GM19239 (cell line): ENCODE measurements at regions not wholly inside any gene's neighbourhood (a gene's known extent, or its start where the extent isn't known, plus 50 kb on each side); places are given as distances from the start of the nearest gene placed in this dataset.
A peak's percentile ranks its signal among the peaks of the same experiment; 100 is the strongest.
"Not testable (repeated sequence)": the region's sequence is repeated elsewhere in the genome, so short reads cannot be mapped to it uniquely, and the experiment has no call there.

Experiments used
- DNase-seq: peaks from one replicate; pipeline ENCODE4 v3.0.0; 2011; ENCODE audit warnings: low spot score; ENCODE audit not compliant: insufficient read length
- FAIRE-seq: peaks from 2 replicates; lab custom pipeline; 2011; peaks lifted over from hg19 to GRCh38; lab: Jason Lieb, UNC

DNA sequence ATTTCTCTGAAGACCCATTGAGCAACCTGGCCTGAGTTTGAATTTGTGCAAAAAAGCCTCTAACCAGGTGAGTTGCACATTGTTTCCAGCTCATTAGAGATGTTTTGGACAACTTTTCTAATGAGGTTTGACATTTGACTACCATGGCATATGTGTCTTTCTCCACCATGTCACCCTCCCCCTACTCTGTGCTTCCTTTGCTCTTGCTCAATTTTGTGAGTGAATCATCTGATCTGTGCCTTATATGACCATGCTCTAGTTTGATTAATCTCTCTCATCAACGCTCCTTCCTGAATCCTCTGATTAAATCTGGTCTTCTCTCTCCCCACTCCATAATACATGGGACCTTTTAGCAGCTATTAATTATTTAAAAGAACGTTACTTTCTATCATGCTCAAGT, 144.8 kb upstream of the SAMSN1 start:
- no peak for DNase-seq
- no peak for FAIRE-seq

DNA sequence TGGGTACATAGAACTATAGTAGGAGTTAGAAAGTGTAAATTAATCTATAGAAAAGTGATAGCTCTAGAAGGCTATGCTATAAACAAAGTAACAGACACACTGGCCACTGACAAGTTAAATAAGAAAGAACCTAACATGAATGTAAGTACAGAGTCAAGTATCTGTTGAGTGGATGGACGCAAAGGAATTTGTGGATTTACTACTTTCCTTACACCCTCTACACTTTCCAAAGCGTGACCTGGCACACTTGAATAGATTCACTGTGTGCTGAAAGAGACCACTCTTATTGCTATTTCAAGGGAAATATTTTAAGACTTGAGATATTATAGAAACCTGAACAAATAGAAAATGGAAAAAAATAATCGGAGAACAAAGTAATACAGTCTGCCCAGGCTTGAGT, 142.8 kb upstream of the SAMSN1 start:
- peak; percentile 70 for FAIRE-seq
- no peak for DNase-seq

GRCh38 chr21:14688412-14688811, 142.3 kb upstream of the SAMSN1 start:
- FAIRE-seq: no peak
- DNase-seq: no peak

DNA sequence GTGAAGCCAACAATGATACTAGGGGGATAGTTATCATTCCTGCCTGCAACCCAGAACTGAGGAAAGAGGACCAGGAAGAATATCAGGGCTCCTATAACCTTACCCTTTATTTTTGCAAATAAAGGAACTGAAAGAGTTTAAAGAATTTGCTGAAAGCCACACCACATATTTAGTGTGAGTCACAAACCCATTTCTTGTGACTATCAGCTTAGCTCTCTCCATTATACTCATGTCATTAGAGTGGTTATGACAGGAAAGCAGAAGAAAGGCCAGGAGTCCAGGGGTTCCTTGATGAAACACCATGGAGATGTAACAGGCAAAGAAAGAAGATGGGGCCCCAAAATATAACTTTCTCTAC, 141.1 kb upstream of the SAMSN1 start:
- FAIRE-seq (peak; percentile 95), DNase-seq (no peak)

- FAIRE-seq: no peak
- no peak for DNase-seq
Observed at GRCh38 chr21:14686466-14687267, 140.6 kb upstream of the SAMSN1 start.

- FAIRE-seq (peak; percentile 82), DNase-seq (no peak)
Observed at GRCh38 chr21:14685568-14685967, 139.5 kb upstream of the SAMSN1 start.

DNA sequence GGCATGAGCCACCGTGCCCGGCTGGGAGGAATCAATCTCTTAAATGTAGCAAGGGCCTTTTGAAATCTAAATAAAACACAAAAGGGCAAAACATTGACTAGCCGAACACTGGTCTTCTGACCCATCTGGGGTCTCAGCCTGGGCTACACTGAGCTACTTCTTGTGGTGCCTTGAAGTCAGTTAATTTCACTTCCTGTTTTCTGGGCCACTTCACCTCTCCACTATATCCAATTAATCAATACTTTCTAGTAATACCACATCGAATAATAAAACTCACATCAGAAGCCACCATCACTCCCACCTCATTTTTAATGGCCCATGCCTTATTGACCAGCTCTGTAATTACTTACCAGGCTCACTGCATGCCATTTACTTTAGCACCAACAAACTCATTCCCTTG, 138.0 kb upstream of the SAMSN1 start:
- DNase-seq (no peak), FAIRE-seq (peak; percentile 91)

GRCh38 chr21:14683063-14683462, 136.9 kb upstream of the SAMSN1 start:
- DNase-seq: no peak
- no peak for FAIRE-seq

- no peak for FAIRE-seq
- DNase-seq: no peak
Observed at GRCh38 chr21:14678973-14679574, 133.0 kb upstream of the SAMSN1 start.

- DNase-seq: no peak
- FAIRE-seq: no peak
Observed at GRCh38 chr21:14677639-14678179, 131.6 kb upstream of the SAMSN1 start.

- no peak for DNase-seq
Observed at GRCh38 chr21:14677013-14677412, 130.9 kb upstream of the SAMSN1 start.

GRCh38 chr21:14675774-14676530, 129.8 kb upstream of the SAMSN1 start:
- FAIRE-seq (peak; percentile 92), DNase-seq (no peak)

More at GRCh38 chr21:14677013-14677412, 130.9 kb upstream of the SAMSN1 start:
- peak; percentile 54 for FAIRE-seq

- DNase-seq (no peak), FAIRE-seq (no peak)
Observed at GRCh38 chr21:14673649-14674048, 127.5 kb upstream of the SAMSN1 start.

GRCh38 chr21:14672466-14672865, 126.4 kb upstream of the SAMSN1 start:
- no peak for FAIRE-seq
- DNase-seq: no peak

DNA sequence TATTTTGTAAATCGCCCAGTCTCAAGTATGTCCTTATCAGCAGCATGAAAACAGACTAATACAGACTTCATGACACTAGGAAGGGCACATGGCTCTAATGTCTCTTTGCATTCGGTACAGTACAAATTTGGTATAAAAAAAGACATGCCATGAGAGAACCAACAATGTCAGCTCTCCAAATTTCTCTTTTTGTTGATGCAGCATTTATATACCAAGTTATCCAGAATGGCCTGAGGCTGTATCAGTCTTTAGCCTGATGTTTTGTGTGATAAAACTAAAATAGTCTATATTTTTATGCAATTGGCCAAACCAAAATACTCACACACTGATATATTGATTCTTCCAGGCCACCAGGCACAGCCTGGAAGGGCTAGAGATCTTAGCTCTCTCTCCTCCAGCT, 124.3 kb upstream of the SAMSN1 start:
- no peak for DNase-seq
- no peak for FAIRE-seq

- FAIRE-seq, DNase-seq: not testable (repeated sequence)
Observed at GRCh38 chr21:14669092-14669491, 123.0 kb upstream of the SAMSN1 start.

GRCh38 chr21:14657241-14658008, 111.3 kb upstream of the SAMSN1 start:
- FAIRE-seq: no peak
- DNase-seq: no peak

DNA sequence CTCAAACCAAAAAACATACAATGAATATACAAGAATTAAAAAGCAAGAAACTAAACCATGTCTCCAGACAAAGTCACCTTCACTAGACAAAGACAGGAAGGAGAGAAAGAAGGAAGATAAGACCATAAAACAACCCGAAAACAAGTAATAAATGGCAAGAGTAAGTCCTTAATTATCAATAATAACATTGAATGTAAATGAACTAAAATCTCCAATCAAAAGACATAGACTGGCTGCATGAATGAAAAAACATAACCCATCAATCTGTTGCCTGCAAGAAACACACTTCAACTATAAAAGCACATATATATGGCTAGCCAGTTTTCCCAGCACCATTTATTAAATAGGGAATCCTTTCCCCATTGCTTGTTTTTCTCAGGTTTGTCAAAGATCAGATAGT, 100.8 kb upstream of the SAMSN1 start:
- no peak for FAIRE-seq
- DNase-seq: no peak

- FAIRE-seq: no peak
- no peak for DNase-seq
Observed at GRCh38 chr21:14645702-14646101, 99.6 kb upstream of the SAMSN1 start.

DNA sequence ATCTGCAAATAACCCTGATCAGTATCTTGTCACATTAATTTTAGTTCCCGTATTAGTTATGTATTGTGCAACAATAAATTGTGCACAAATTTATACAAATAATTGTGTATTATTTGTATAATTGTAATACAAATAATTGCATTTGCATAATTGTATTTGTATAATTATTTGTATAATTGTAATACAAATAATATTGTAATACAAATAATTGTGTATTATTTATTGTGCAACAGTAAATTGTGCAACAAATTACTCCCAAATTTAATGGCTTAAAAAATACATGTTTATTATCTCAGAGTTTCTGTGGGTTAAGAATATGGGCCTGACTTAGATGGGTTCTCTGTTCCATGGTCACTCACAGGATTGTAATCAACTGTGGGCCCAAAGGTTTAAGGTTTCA, 86.2 kb upstream of the SAMSN1 start:
- no peak for FAIRE-seq
- DNase-seq: no peak
